Panc1 (cell line): ENCODE measurements at regions not wholly inside any gene's neighbourhood (a gene's known extent, or its start where the extent isn't known, plus 50 kb on each side); places are given as distances from the start of the nearest gene placed in this dataset.

Source experiments
- ATAC-seq: fragments of 200-7000 bp; cut with Tn5 transposase; 2 replicates; pipeline ENCODE4 v1.9.1; 2020; ENCODE audit warnings: mild to moderate bottlenecking, moderate library complexity
- BruUV-seq: library from RNA; stranded (reverse); fragments of 400-500 nt; replicated peaks from 2 replicates; lab custom pipeline; 2021; lab: Mats Ljungman, UMichigan
- CTCF ChIA-PET: fragments of 300-600 bp; sonication (Branson Sonifier 250); formaldehyde crosslinking; loops from one replicate; lab custom pipeline; 2022; ENCODE audit warnings: antibody characterized with exemption; lab: Charles Lee
- POLR2A ChIA-PET: fragments of 300-600 bp; sonication (Branson Sonifier 250); formaldehyde crosslinking; loops from one replicate; lab custom pipeline; 2022; ENCODE audit warnings: antibody characterized with exemption; lab: Charles Lee
- DNase-seq: peaks from one replicate; pipeline ENCODE4 v3.0.0-alpha.2; 2010; ENCODE audit warnings: low read depth, low spot score
- H3K27ac ChIP-seq: 2 replicates; pipeline ENCODE4 v1.5.1; 2011; ENCODE audit warnings: mild to moderate bottlenecking, low read length, inconsistent platforms
- H3K27me3 ChIP-seq: fragments of 200-500 bp; sonication (Bioruptor generic); 2 replicates; pipeline ENCODE4 v1.6.0; 2014; ENCODE audit warnings: low read length, inconsistent platforms; ENCODE audit not compliant: control insufficient read depth, insufficient read depth
- H3K36me3 ChIP-seq: fragments of 200-500 bp; sonication (Bioruptor generic); 2 replicates; pipeline ENCODE4 v1.5.1; 2014; ENCODE audit warnings: inconsistent platforms, mild to moderate bottlenecking, low read length, moderate library complexity; ENCODE audit not compliant: control insufficient read depth, insufficient read depth
- H3K4me1 ChIP-seq: 2 replicates; pipeline ENCODE4 v1.5.1; 2011; ENCODE audit warnings: inconsistent platforms, mild to moderate bottlenecking, low read length, moderate library complexity; ENCODE audit not compliant: control insufficient read depth, insufficient read depth
- H3K4me3 ChIP-seq, 2 experiments: 2 replicates each; pipeline ENCODE4 v1.5.1; 2011 to 2012; ENCODE audit warnings: low read depth in 2 of 2, low read length in 2 of 2, mild to moderate bottlenecking in 2 of 2, inconsistent platforms in 1 of 2, moderate library complexity in 1 of 2
- H3K9me3 ChIP-seq: fragments of 200-500 bp; sonication (Bioruptor generic); 2 replicates; pipeline ENCODE4 v1.5.1; 2014; ENCODE audit warnings: low read depth, mild to moderate bottlenecking, inconsistent platforms, low read length, moderate library complexity; ENCODE audit not compliant: control insufficient read depth, insufficient read depth
- CTCF ChIP-seq: fragments of 450-650 bp; IDR thresholded peaks from 2 replicates; pipeline ENCODE4 v1.5.1; 2017; ENCODE audit warnings: mild to moderate bottlenecking
- POLR2AphosphoS5 ChIP-seq: IDR thresholded peaks from 2 replicates; pipeline ENCODE4 v1.6.1; 2012; ENCODE audit warnings: mild to moderate bottlenecking, low read depth, low read length, moderate library complexity
- REST ChIP-seq, 2 experiments: IDR thresholded peaks; 2 replicates each; pipeline ENCODE4 v1.6.1; 2011 to 2012; ENCODE audit warnings: low read depth in 2 of 2, control low read depth in 1 of 2, low read length in 1 of 2, mild to moderate bottlenecking in 1 of 2, moderate library complexity in 1 of 2; ENCODE audit not compliant: insufficient read depth in 1 of 2
- SIN3A ChIP-seq: IDR thresholded peaks from 2 replicates; pipeline ENCODE4 v1.6.1; 2012; ENCODE audit warnings: low read depth, mild to moderate bottlenecking, low read length, moderate library complexity, borderline replicate concordance; ENCODE audit not compliant: insufficient read depth
- TCF7L2 ChIP-seq: IDR thresholded peaks from 2 replicates; pipeline ENCODE4 v1.6.1; 2011; ENCODE audit warnings: mild to moderate bottlenecking, low read depth, low read length, inconsistent platforms
- in situ Hi-C: cut with HindIII; loops from 2 replicates; pipeline ENCODE4 v1.10.0; 2016; ENCODE audit warnings: low sequenced_read_pairs, low pct_unique_long_range_greater_than_20kb
- intact Hi-C: fragments of 100-400 bp; cut with micrococcal nuclease; formaldehyde crosslinking; loops from one replicate; pipeline ENCODE4 v1.10.0; 2022; ENCODE audit not compliant: unreplicated experiment

GRCh38 chr13:105994340-105994739 is 541.1 kb downstream of the EFNB2 start:
- POLR2A ChIA-PET: no interaction called here
- Histone ChIP-seq H3K27ac (no peak overlapping the region), H3K4me3 (no peak overlapping the region), H3K4me1 (no peaks in the 10 kb centered on the region), H3K27me3 (no peaks in the 10 kb centered on the region), H3K36me3 (no peaks in the 10 kb centered on the region), H3K9me3 (no peaks in the 10 kb centered on the region)
- ATAC-seq (no peak), DNase-seq (no peak)
- BruUV-seq: no TSS peak
- in situ Hi-C loops (no loop called here), intact Hi-C loops (no loop called here)
- no peak for TF ChIP-seq REST (IDR thresholded peaks at IDR 0.05; ENCODE audit: insufficient read depth in 1 of 2, low read depth in 2 of 2, low read length in 1 of 2)
- TF ChIP-seq POLR2AphosphoS5: no peak
- no peak for TF ChIP-seq CTCF
- TF ChIP-seq SIN3A: no peak
- no peak for TF ChIP-seq TCF7L2
- CTCF ChIA-PET: no interaction called here

DNA sequence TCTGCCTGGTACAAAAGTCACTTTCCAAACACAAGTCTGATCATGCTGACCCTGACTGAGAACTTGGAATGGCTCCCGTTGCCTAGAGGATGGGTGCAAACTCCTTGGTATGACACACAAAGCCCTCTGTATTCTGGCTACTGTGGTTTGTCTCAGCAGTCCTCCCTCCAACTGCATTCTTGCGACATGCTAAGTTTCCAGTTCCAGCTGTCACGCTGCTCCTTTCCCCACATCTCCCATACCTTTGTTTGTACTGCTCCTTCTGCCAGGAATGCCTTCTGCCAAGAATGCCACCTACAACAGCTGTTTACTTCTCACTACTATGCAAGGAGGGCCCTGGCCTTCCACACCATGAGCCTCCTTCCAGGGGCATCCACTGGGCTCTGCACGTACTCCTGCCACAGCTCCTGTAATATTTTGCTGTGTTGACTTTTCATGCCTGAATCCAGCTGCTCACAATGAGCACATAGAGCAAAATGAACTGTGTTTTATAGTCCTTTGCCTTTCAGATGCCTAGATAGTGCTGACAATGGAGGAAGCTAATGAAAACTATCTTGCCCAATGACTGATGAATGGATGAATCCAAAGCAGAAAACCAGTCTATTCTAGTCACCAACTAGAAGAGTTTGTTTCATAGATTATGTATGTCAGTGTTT is 543.7 kb downstream of the EFNB2 start:
- POLR2A ChIA-PET: no interaction called here

More for the DNA sequence above, 543.7 kb downstream of the EFNB2 start:
- CTCF ChIA-PET: no interaction called here
- DNase-seq (no peak), ATAC-seq (no peak)
- no TSS peak for BruUV-seq
- TF ChIP-seq SIN3A (no peak), REST (IDR thresholded peaks at IDR 0.05; ENCODE audit: insufficient read depth in 1 of 2, low read depth in 2 of 2, low read length in 1 of 2) (no peak), POLR2AphosphoS5 (no peak), CTCF (no peak), TCF7L2 (no peak)
- intact Hi-C loops (no loop called here), in situ Hi-C loops (no loop called here)
- no peak overlapping the region for H3K27ac ChIP-seq
- no peaks in the 10 kb centered on the region for H3K27me3 ChIP-seq
- no peaks in the 10 kb centered on the region for H3K9me3 ChIP-seq
- no peaks in the 10 kb centered on the region for H3K4me1 ChIP-seq
- no peak overlapping the region for H3K4me3 ChIP-seq
- no peaks in the 10 kb centered on the region for H3K36me3 ChIP-seq
